OCI-LY1 (cell line): ENCODE measurements at regions not wholly inside any gene's neighbourhood (a gene's known extent, or its start where the extent isn't known, plus 50 kb on each side); places are given as distances from the start of the nearest gene placed in this dataset.

Source experiments
- CTCF ChIP-seq: fragments of 200-600 bp; sonication (generic), shearing (Covaris generic); IDR thresholded peaks from 2 replicates; pipeline ENCODE4 v1.5.1; 2017; ENCODE audit warnings: mild to moderate bottlenecking, antibody characterized with exemption, low read length, moderate library complexity, mixed read lengths
- EZH2 ChIP-seq: fragments of 200-600 bp; sonication (generic), shearing (Covaris generic); IDR thresholded peaks from 2 replicates; pipeline ENCODE4 v1.8.0; 2017; ENCODE audit warnings: borderline replicate concordance, mixed run types, mild to moderate bottlenecking, antibody characterized with exemption, low read length, moderate library complexity, mixed read lengths

- no peak for TF ChIP-seq EZH2
- no peak for TF ChIP-seq CTCF
Observed at GRCh38 chr7:118039963-118040489, 143.9 kb upstream of the LSM8 start.
